GM12878 (cell line): ENCODE measurements at regions not wholly inside any gene's neighbourhood (a gene's known extent, or its start where the extent isn't known, plus 50 kb on each side); places are given as distances from the start of the nearest gene placed in this dataset.

Experiments used
- CTCF ChIP-seq, 3 experiments: IDR thresholded peaks in 2 of 3; conservative IDR thresholded peaks in 1 of 3; 2 replicates each; pipeline ENCODE4 v1.5.1; 2011; ENCODE audit warnings: low read depth in 3 of 3, low read length in 3 of 3, mild to moderate bottlenecking in 3 of 3, control low read depth in 2 of 3, moderate library complexity in 2 of 3, inconsistent platforms in 1 of 3, mixed read lengths in 1 of 3; ENCODE audit not compliant: control insufficient read depth in 2 of 3, insufficient read depth in 1 of 3; ENCODE audit errors: extremely low read depth in 1 of 3
- ELK1 ChIP-seq: IDR thresholded peaks from 2 replicates; pipeline ENCODE4 v1.6.1; 2012; ENCODE audit warnings: low read depth, low read length, improper control_type of control experiment
- RBBP5 ChIP-seq: fragments of 200-600 bp; sonication (generic); conservative IDR thresholded peaks from 2 replicates; pipeline ENCODE4 v1.6.1; 2016
- REST ChIP-seq: IDR thresholded peaks from 2 replicates; pipeline ENCODE4 v1.6.1; 2012; ENCODE audit warnings: mild to moderate bottlenecking, low read depth, low read length

GRCh38 chr10:105992928-105993327 lies 1171.6 kb downstream of the SORCS1 start:
- no peak for TF ChIP-seq RBBP5
- no peak for TF ChIP-seq CTCF (IDR thresholded peaks at IDR 0.05 in 2 of 3, conservative IDR thresholded peaks at IDR 0.05 in 1 of 3; ENCODE audit: control insufficient read depth in 2 of 3, extremely low read depth in 1 of 3, insufficient read depth in 1 of 3, low read depth in 3 of 3, low read length in 3 of 3)
- TF ChIP-seq REST, result no peak
- no peak for TF ChIP-seq ELK1
